GM10266 (cell line): ENCODE measurements at regions not wholly inside any gene's neighbourhood (a gene's known extent, or its start where the extent isn't known, plus 50 kb on each side); places are given as distances from the start of the nearest gene placed in this dataset.

ENCODE experiments used
- DNase-seq: peaks from one replicate; pipeline ENCODE4 v3.0.0; 2012; ENCODE audit errors: extremely low spot score
- CTCF ChIP-seq: IDR thresholded peaks from 2 replicates; pipeline ENCODE4 v1.5.1; 2012; ENCODE audit warnings: mild to moderate bottlenecking, low read depth; ENCODE audit not compliant: control insufficient read depth, insufficient read depth; ENCODE audit errors: missing control alignments

DNA sequence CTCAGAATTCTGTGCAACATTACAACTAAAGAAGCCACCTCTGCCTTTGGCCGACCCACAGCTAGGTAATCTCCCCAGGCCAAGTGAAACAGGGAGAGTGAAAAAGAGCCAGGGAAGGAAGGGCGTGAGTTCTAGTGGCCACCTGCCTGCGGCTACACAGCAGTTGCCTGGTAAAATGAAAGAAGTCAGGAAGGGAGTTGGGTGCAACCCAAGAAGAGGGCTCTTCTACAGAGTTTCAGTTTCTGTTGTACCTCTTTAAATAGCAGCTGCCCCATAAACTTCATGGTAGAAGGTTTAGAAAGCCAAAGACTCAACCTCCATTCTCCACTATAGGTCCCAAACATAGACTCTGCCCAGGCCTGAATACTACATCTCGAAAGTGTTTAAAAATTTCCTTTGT lies 76.2 kb upstream of the TMEM168 start:
- peak; percentile 40 for DNase-seq
- TF ChIP-seq CTCF = no peak

GRCh38 chr7:112864380-112864779 lies 74.2 kb upstream of the TMEM168 start:
- DNase-seq = no peak
- no peak for TF ChIP-seq CTCF

DNA sequence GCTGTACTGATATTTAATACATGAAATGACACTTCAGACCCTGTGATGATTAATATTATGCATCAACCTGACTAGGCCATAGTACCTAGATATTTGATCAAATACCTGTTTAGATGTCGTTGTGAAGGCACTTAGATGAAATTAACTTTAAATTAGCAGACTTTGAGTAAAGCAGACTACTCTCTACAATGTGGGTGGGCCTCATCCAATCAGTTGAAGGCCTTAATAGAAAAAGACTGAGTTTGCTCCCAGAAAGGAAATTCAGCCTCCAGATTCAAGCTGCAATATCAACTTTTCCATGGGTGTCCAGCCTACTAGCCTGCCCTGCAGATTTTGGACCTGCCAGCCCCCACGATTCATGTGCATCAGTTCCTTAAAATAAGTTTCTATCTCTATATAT lies 68.6 kb upstream of the TMEM168 start:
- TF ChIP-seq CTCF = no peak
- no peak for DNase-seq

- DNase-seq = no peak
- no peak for TF ChIP-seq CTCF
Observed at GRCh38 chr7:112855227-112855626, 65.0 kb upstream of the TMEM168 start.

GRCh38 chr7:112854169-112854568 lies 64.0 kb upstream of the TMEM168 start:
- DNase-seq = no peak
- no peak for TF ChIP-seq CTCF

- TF ChIP-seq CTCF = no peak
- no peak for DNase-seq
Observed at GRCh38 chr7:112853422-112853821, 63.2 kb upstream of the TMEM168 start.

DNA sequence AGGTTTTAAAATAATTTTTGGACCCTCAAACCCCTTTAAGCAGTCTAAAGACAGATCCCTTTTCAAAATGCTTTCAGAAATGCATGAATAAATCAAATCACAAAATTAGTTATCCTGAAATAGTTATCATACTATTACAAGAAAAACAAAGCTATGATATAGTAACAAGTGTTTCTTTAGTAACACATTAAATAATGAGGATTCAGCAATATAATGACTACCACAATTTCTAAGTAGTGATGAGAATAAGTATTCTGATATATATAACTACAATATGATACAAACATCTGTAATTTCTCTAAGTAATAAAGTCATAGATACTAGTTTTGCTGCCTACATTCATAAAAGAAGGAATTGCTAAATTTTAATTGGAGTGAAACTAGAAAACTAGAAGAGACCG lies 53.0 kb upstream of the TMEM168 start:
- no peak for TF ChIP-seq CTCF
- DNase-seq = no peak
